Activated CD4-positive, alpha-beta T cell treated with anti-CD3 and anti-CD28 coated beads, Interleukin-2, amount 10 ng/mL, durations not matched to agents 7 days and 5 days (primary cell): ENCODE measurements at regions not wholly inside any gene's neighbourhood (a gene's known extent, or its start where the extent isn't known, plus 50 kb on each side); places are given as distances from the start of the nearest gene placed in this dataset.

Experiments
- CTCF ChIA-PET: fragments of 350-600 bp; sonication (Branson Sonifier 250); formaldehyde crosslinking; loops from one replicate; lab custom pipeline; 2021; ENCODE audit warnings: antibody characterized with exemption; lab: Charles Lee
- POLR2A ChIA-PET: fragments of 350-600 bp; sonication (Branson Sonifier 250); formaldehyde crosslinking; loops from one replicate; lab custom pipeline; 2021; ENCODE audit warnings: antibody characterized with exemption; lab: Charles Lee
- DNase-seq: peaks from one replicate; pipeline ENCODE4 v3.0.0-alpha.2; 2020
- H3K27ac Mint-ChIP-seq: one replicate; pipeline ENCODE4 v1.8.0; 2021; ENCODE audit warnings: mild to moderate bottlenecking, moderate library complexity, mixed read lengths
- H3K27me3 Mint-ChIP-seq: one replicate; pipeline ENCODE4 v1.8.0; 2021; ENCODE audit warnings: mixed read lengths
- H3K36me3 Mint-ChIP-seq: one replicate; pipeline ENCODE4 v1.8.0; 2021; ENCODE audit warnings: low read depth, mixed read lengths
- H3K4me1 Mint-ChIP-seq: one replicate; pipeline ENCODE4 v1.8.0; 2021; ENCODE audit warnings: mixed read lengths
- H3K4me3 Mint-ChIP-seq: one replicate; pipeline ENCODE4 v1.8.0; 2021; ENCODE audit warnings: mild to moderate bottlenecking, moderate library complexity, mixed read lengths
- H3K9me3 Mint-ChIP-seq: one replicate; pipeline ENCODE4 v1.8.0; 2021; ENCODE audit warnings: mixed read lengths

- ChIA-PET POLR2A (no interaction called here), CTCF (no interaction called here)
- H3K4me1 Mint-ChIP-seq, result no peaks in the 10 kb centered on the region
- peaks cover 75% of the 10 kb centered on the region for H3K9me3 Mint-ChIP-seq
- DNase-seq, result no peak
- H3K4me3 Mint-ChIP-seq, result no peak overlapping the region
- peaks cover 43% of the 10 kb centered on the region for H3K36me3 Mint-ChIP-seq
- no peak overlapping the region for H3K27ac Mint-ChIP-seq
- H3K27me3 Mint-ChIP-seq, result no peaks in the 10 kb centered on the region
Observed at GRCh38 chr19:27775395-27775794, 1437.6 kb downstream of the UQCRFS1 start.

- Mint-ChIP-seq H3K4me1 (no peaks in the 10 kb centered on the region), H3K27ac (peak overlapping the region; percentile 61), H3K36me3 (peaks cover 45% of the 10 kb centered on the region), H3K4me3 (no peak overlapping the region), H3K9me3 (peaks cover 80% of the 10 kb centered on the region), H3K27me3 (no peaks in the 10 kb centered on the region)
- DNase-seq, result peak; percentile 39
- POLR2A ChIA-PET, result no interaction called here
- CTCF ChIA-PET, result no interaction called here
Observed at GRCh38 chr19:27774827-27775226, 1438.1 kb downstream of the UQCRFS1 start.

- no peaks in the 10 kb centered on the region for H3K4me1 Mint-ChIP-seq
- H3K36me3 Mint-ChIP-seq, result peaks cover 44% of the 10 kb centered on the region
- POLR2A ChIA-PET, result no interaction called here
- no peak overlapping the region for H3K4me3 Mint-ChIP-seq
- DNase-seq, result no peak
- H3K27ac Mint-ChIP-seq, result no peak overlapping the region
- H3K27me3 Mint-ChIP-seq, result no peaks in the 10 kb centered on the region
- peaks cover 80% of the 10 kb centered on the region for H3K9me3 Mint-ChIP-seq
- CTCF ChIA-PET, result no interaction called here
Observed at GRCh38 chr19:27774337-27774736, 1438.6 kb downstream of the UQCRFS1 start.

DNA sequence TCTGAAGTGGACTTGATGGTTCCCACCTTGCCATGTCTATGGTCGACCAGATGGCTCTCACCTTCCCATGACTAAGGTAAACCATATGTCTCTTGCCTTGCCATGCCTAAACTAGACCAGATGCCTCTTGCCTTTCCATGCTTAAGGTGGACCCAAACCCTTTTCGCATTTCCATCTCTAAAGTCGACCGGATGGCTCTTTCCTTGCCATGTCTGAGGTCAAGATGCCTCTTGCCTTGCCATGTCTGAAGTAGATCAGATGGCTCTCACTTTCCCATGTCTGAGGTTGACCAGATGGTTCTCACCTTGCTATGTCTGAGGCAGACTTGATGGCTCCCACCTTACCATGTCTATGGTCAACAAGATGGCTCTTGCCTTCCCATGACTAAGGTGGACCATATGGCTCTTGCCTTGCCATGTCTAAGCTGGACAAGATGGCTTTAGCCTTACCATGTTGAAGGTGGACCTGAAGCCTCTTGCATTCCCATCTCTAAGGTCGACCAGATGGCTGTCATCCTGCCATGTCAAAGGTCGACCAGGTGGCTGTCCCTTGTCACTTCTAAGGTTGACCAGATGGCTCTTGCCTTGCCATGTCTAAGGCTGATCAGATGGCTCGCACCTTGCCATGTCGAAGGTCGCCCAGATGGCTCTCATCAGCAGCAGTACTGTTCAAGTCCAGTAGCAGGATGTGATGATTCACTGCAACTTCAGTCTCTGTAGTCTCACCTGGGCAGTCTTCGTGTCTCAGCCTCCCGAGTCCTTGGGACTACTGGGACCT is 1439.4 kb downstream of the UQCRFS1 start:
- ChIA-PET POLR2A (no interaction called here), CTCF (no interaction called here)
- DNase-seq, result no peak
- Mint-ChIP-seq H3K9me3 (peaks cover 81% of the 10 kb centered on the region), H3K4me3 (no peak overlapping the region), H3K27ac (no peak overlapping the region), H3K4me1 (no peaks in the 10 kb centered on the region), H3K27me3 (no peaks in the 10 kb centered on the region), H3K36me3 (peaks cover 36% of the 10 kb centered on the region)

DNA sequence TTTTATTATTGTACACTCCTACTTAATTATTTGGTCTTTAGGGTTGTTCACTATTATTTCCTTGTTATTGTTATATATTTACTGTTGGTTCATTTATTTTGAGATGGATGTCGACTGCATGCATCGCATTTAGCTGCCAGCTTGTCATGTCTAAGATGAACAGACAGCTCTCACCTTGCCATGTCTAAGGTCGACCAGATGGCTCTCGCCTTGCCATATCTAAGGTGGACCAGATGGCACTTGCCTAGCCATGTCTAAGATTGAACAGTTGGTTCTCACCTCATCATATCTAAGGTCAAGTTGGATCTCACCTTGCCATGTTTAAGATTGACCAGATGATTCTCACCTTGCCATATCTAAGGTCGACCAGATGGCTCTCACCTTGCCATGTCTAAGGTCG is 1440.9 kb downstream of the UQCRFS1 start:
- H3K27me3 Mint-ChIP-seq, result no peaks in the 10 kb centered on the region
- DNase-seq, result no peak
- H3K4me1 Mint-ChIP-seq, result no peaks in the 10 kb centered on the region
- no peak overlapping the region for H3K27ac Mint-ChIP-seq
- H3K36me3 Mint-ChIP-seq, result peaks cover 31% of the 10 kb centered on the region
- no peak overlapping the region for H3K4me3 Mint-ChIP-seq
- POLR2A ChIA-PET, result no interaction called here
- peaks cover 85% of the 10 kb centered on the region for H3K9me3 Mint-ChIP-seq
- CTCF ChIA-PET, result no interaction called here

- Mint-ChIP-seq H3K4me1 (no peaks in the 10 kb centered on the region), H3K27ac (no peak overlapping the region), H3K27me3 (no peaks in the 10 kb centered on the region), H3K4me3 (no peak overlapping the region), H3K36me3 (peaks cover 18% of the 10 kb centered on the region), H3K9me3 (peaks cover 83% of the 10 kb centered on the region)
- DNase-seq, result no peak
- ChIA-PET CTCF (no interaction called here), POLR2A (no interaction called here)
Observed at GRCh38 chr19:27770095-27770494, 1442.9 kb downstream of the UQCRFS1 start.

DNA sequence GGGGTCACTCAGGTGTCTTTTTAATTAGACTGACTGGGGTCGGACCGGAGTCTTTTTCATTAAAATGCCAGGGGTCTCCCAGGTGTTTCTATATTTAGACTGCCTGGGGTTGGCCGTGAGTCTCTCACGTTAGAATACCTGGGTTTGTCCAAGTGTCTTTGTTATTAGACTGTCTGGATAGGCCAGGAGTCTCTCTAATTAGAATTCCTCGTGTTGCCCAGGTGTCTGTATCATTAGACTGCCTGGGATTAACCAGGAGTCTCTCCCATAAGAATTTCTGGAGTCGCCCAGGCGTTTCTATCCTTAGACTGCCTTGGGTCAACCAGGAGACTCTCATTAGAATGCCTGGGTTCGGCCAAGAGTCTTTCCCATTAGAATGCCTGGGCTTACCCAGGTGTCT is 1445.7 kb downstream of the UQCRFS1 start:
- peaks cover 78% of the 10 kb centered on the region for H3K9me3 Mint-ChIP-seq
- DNase-seq, result no peak
- no peaks in the 10 kb centered on the region for H3K27me3 Mint-ChIP-seq
- H3K36me3 Mint-ChIP-seq, result peaks cover 2% of the 10 kb centered on the region
- no peaks in the 10 kb centered on the region for H3K4me1 Mint-ChIP-seq
- CTCF ChIA-PET, result no interaction called here
- POLR2A ChIA-PET, result no interaction called here
- no peak overlapping the region for H3K4me3 Mint-ChIP-seq
- H3K27ac Mint-ChIP-seq, result no peak overlapping the region

GRCh38 chr19:27765912-27766725 is 1446.8 kb downstream of the UQCRFS1 start:
- Mint-ChIP-seq H3K9me3 (peaks cover 78% of the 10 kb centered on the region), H3K4me1 (no peaks in the 10 kb centered on the region), H3K36me3 (peaks cover 2% of the 10 kb centered on the region), H3K27me3 (no peaks in the 10 kb centered on the region), H3K4me3 (no peak overlapping the region), H3K27ac (no peak overlapping the region)
- POLR2A ChIA-PET, result no interaction called here
- CTCF ChIA-PET, result no interaction called here
- no peak for DNase-seq

- Mint-ChIP-seq H3K4me1 (no peaks in the 10 kb centered on the region), H3K27ac (no peak overlapping the region), H3K9me3 (peaks cover 79% of the 10 kb centered on the region), H3K4me3 (no peak overlapping the region), H3K27me3 (no peaks in the 10 kb centered on the region), H3K36me3 (peaks cover 2% of the 10 kb centered on the region)
- ChIA-PET POLR2A (no interaction called here), CTCF (no interaction called here)
- DNase-seq, result no peak
Observed at GRCh38 chr19:27765397-27765796, 1447.6 kb downstream of the UQCRFS1 start.

DNA sequence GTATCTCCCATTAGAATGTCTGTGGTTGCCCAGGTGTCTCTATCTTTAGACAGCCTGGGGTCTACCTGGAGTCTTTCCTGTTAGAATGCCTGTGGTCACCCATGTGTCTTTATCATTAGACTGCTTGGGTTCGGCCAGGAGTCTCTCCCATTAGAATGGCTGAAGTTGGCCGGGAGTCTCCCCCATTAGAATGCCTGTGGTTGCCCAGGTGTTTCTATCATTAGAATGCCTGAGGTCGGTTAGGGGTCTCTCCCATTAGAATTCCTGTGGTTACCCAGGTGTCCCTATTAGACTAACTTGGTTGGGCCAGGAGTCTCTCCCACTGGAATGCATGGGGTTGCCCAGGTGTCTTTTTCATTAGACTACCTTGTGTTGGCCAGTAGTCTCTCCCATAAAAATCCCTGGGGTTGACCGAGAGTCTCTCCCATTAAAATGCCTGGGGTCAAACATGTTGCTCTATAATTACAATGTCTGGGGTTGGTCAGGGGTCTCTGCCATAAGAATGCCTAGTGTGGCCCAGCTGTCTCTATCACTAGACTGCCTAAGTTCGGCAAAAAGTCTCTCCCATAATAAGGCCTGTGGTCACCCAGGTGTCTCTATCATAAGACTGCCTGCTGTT is 1448.7 kb downstream of the UQCRFS1 start:
- ChIA-PET POLR2A (no interaction called here), CTCF (no interaction called here)
- Mint-ChIP-seq H3K27me3 (no peaks in the 10 kb centered on the region), H3K27ac (no peak overlapping the region), H3K9me3 (peaks cover 75% of the 10 kb centered on the region), H3K36me3 (no peaks in the 10 kb centered on the region), H3K4me1 (no peaks in the 10 kb centered on the region), H3K4me3 (no peak overlapping the region)
- no peak for DNase-seq

GRCh38 chr19:27762933-27763332 is 1450.0 kb downstream of the UQCRFS1 start:
- no peak for DNase-seq
- peaks cover 71% of the 10 kb centered on the region for H3K9me3 Mint-ChIP-seq
- ChIA-PET POLR2A (no interaction called here), CTCF (no interaction called here)
- H3K4me1 Mint-ChIP-seq, result no peaks in the 10 kb centered on the region
- H3K27ac Mint-ChIP-seq, result no peak overlapping the region
- H3K27me3 Mint-ChIP-seq, result no peaks in the 10 kb centered on the region
- H3K4me3 Mint-ChIP-seq, result no peak overlapping the region
- no peaks in the 10 kb centered on the region for H3K36me3 Mint-ChIP-seq

DNA sequence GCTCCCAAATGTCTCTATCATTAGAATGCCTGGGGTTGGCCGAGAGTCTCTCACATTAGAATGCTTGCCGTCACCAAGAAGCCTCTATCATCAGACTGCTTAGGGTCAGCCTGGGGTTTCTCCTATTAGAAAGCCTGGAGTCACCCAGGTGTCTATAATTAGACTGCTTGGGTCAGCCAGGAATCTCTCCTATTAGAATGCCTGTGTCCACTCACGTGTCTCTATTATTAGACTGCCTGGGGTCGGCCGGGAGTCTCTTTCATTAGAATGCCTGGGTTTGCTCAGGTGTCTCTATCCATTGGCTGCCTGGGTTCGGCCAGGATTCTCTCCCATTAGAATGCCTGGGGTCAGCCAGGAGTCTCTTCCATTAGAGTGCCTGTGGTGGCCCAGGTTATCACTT is 1453.1 kb downstream of the UQCRFS1 start:
- Mint-ChIP-seq H3K4me3 (no peak overlapping the region), H3K9me3 (peaks cover 58% of the 10 kb centered on the region)

More for the DNA sequence above, 1453.1 kb downstream of the UQCRFS1 start:
- Mint-ChIP-seq H3K4me1 (no peaks in the 10 kb centered on the region), H3K27me3 (no peaks in the 10 kb centered on the region), H3K36me3 (no peaks in the 10 kb centered on the region), H3K27ac (no peak overlapping the region)
- no peak for DNase-seq
- ChIA-PET CTCF (no interaction called here), POLR2A (no interaction called here)
